ENCODE measurements at regions not wholly inside any gene's neighbourhood (a gene's known extent, or its start where the extent isn't known, plus 50 kb on each side); places are given as distances from the start of the nearest gene placed in this dataset.

DNA sequence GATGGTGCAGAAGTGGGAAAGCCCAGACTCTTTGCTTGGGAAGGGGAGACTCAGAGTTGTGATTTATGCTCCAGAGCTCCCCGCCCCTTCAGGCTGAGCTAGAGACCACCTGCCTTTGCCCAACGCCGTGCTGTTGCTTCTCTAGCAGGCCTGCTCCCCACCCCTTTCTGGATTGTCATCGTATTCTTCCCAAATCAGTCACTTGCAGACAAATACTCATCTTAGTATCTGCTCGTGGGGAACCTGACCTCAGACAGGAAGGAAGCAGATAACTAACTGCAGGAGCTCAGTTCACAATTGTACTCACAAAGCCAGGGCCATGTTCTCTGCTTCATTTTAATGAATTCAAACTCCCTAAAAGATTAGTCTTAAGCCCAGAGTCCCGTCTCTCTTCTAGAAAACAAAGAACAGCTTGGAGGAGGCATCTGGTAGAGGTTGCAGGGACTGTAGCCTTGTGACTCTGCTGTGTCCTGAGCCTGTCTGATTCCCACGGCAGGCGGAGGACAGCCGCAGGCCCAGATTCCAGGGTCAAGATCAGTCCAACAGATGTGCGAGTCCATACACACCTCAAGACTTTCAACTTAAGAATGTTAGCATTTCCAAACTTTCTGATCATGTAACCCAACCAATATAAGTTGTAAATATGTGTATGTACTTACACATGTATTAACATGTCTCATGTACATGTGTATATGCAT lies 57.2 kb upstream of the GGTLC1 start (continued):
- no peak for TF ChIP-seq MYNN (IDR thresholded peaks at IDR 0.05)
- TF ChIP-seq MYNN (CRISPR knock-in tag; IDR thresholded peaks at IDR 0.05): no peak
- TF ChIP-seq PYGO2 (tag; IDR thresholded peaks at IDR 0.05): no peak
- TF ChIP-seq HDAC1 (IDR thresholded peaks at IDR 0.05): no peak
- no peak for TF ChIP-seq FIP1L1 (IDR thresholded peaks at IDR 0.05; ENCODE audit: low read depth, low read length, poor library complexity, severe bottlenecking)
- no peak for TF ChIP-seq HMG20B (CRISPR knock-in tag; IDR thresholded peaks at IDR 0.05)

DNA sequence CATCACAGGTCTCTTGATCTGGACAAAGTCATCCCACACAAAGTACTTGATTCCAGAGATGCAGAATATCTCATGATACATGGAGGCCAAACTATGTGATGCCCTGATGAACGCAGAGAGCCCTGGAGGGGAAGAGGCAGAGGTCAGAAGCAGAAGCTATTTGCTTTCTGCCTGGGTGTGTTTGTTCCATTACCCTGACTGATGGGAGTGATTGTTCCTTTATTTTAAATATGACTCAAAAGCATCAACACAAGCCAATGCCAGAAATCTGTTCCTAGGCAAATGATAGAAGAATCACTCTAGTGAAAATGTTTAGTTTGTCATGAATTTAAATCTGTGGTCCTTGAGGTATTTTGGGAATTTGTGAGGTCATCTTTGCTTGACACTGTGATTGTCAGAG lies 54.7 kb upstream of the GGTLC1 start:
- CTCF ChIA-PET (ENCODE audit: low intra/inter-chr PET ratio): no interaction called here
- Histone ChIP-seq H3K27ac (ENCODE audit: extremely low read depth, low read depth, low read length) (no peak overlapping the region), H3K9me1 (ENCODE audit: control insufficient read depth, insufficient read depth, low read length) (no peaks in the 10 kb centered on the region), H3K4me1 (replicated peaks in 1 of 2; ENCODE audit: control insufficient read depth in 2 of 2, insufficient read depth in 2 of 2, low read length in 2 of 2) (no peaks in the 10 kb centered on the region), H4K20me1 (replicated peaks; ENCODE audit: control insufficient read depth, insufficient read depth, low read length) (no peaks in the 10 kb centered on the region), H3K9ac (ENCODE audit: insufficient read depth in 1 of 2, low read depth in 2 of 2, low read length in 2 of 2) (no peak overlapping the region), H3K27me3 (ENCODE audit: control insufficient read depth in 2 of 2, insufficient read depth in 2 of 2, low read length in 2 of 2) (no peaks in the 10 kb centered on the region; a peak in 1 of 5 replicates), H3K9me3 (replicated peaks; ENCODE audit: control insufficient read depth, insufficient read depth, low read depth, low read length) (no peaks in the 10 kb centered on the region), H3K4me3 (no peak overlapping the region), H3K79me2 (ENCODE audit: control insufficient read depth, insufficient read depth, low read length) (no peaks in the 10 kb centered on the region), H3K4me2 (ENCODE audit: insufficient read depth, low read length) (no peak overlapping the region), H3K36me3 (ENCODE audit: control insufficient read depth, insufficient read depth, low read length) (no peaks in the 10 kb centered on the region), H2AFZ (ENCODE audit: low read depth, low read length) (no peak overlapping the region)
- DNase-seq (ENCODE audit: extremely low read depth in 1 of 4, low spot score in 3 of 4): no peak
- FAIRE-seq: no peak
- WGBS (ENCODE audit: insufficient coverage, low coverage, missing lambda C conversion rate): 0% methylated on average over 1 of the region's 1 CpG
- POLR2A ChIA-PET: no interaction called here
- in situ Hi-C loops (cut with MboI) (no loop called here), intact Hi-C loops (cut with micrococcal nuclease) (no loop called here)
- no peak for ATAC-seq
- no TSS peak for BruUV-seq (replicated peaks)
- TF ChIP-seq PHB2 (IDR thresholded peaks at IDR 0.05; ENCODE audit: low read depth) (no peak), FOXA1 (IDR thresholded peaks at IDR 0.05; ENCODE audit: borderline replicate concordance) (no peak), BACH1 (tag; IDR thresholded peaks at IDR 0.05) (no peak), NONO (IDR thresholded peaks at IDR 0.05; ENCODE audit: low read depth in 2 of 2, low read length in 1 of 2) (no peak), HLTF (IDR thresholded peaks at IDR 0.05) (no peak), ZNF507 (tag; conservative IDR thresholded peaks at IDR 0.05) (no peak), SOX6 (IDR thresholded peaks at IDR 0.05) (no peak), U2AF1 (optimal IDR thresholded peaks at IDR 0.05; ENCODE audit: low read depth, low read length) (no peak)
- TF ChIP-seq, protein P1, sequence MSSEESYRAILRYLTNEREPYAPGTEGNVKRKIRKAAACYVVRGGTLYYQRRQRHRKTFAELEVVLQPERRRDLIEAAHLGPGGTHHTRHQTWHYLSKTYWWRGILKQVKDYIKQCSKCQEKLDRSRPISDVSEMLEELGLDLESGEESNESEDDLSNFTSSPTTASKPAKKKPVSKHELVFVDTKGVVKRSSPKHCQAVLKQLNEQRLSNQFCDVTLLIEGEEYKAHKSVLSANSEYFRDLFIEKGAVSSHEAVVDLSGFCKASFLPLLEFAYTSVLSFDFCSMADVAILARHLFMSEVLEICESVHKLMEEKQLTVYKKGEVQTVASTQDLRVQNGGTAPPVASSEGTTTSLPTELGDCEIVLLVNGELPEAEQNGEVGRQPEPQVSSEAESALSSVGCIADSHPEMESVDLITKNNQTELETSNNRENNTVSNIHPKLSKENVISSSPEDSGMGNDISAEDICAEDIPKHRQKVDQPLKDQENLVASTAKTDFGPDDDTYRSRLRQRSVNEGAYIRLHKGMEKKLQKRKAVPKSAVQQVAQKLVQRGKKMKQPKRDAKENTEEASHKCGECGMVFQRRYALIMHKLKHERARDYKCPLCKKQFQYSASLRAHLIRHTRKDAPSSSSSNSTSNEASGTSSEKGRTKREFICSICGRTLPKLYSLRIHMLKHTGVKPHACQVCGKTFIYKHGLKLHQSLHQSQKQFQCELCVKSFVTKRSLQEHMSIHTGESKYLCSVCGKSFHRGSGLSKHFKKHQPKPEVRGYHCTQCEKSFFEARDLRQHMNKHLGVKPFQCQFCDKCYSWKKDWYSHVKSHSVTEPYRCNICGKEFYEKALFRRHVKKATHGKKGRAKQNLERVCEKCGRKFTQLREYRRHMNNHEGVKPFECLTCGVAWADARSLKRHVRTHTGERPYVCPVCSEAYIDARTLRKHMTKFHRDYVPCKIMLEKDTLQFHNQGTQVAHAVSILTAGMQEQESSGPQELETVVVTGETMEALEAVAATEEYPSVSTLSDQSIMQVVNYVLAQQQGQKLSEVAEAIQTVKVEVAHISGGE (CRISPR knock-in tag; IDR thresholded peaks at IDR 0.05): no peak
- TF ChIP-seq, protein P2, sequence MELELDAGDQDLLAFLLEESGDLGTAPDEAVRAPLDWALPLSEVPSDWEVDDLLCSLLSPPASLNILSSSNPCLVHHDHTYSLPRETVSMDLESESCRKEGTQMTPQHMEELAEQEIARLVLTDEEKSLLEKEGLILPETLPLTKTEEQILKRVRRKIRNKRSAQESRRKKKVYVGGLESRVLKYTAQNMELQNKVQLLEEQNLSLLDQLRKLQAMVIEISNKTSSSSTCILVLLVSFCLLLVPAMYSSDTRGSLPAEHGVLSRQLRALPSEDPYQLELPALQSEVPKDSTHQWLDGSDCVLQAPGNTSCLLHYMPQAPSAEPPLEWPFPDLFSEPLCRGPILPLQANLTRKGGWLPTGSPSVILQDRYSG (tag; conservative IDR thresholded peaks at IDR 0.05; ENCODE audit: low read depth): no peak
- TF ChIP-seq, protein P3, sequence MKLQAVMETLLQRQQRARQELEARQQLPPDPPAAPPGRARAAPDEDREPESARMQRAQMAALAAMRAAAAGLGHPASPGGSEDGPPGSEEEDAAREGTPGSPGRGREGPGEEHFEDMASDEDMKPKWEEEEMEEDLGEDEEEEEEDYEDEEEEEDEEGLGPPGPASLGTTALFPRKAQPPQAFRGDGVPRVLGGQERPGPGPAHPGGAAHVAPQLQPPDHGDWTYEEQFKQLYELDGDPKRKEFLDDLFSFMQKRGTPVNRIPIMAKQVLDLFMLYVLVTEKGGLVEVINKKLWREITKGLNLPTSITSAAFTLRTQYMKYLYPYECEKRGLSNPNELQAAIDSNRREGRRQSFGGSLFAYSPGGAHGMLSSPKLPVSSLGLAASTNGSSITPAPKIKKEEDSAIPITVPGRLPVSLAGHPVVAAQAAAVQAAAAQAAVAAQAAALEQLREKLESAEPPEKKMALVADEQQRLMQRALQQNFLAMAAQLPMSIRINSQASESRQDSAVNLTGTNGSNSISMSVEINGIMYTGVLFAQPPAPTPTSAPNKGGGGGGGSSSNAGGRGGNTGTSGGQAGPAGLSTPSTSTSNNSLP (IDR thresholded peaks at IDR 0.05; ENCODE audit: borderline replicate concordance, low read depth, low read length): no peak

All from K562 (cell line).